GM12873 (cell line): ENCODE measurements at regions not wholly inside any gene's neighbourhood (a gene's known extent, or its start where the extent isn't known, plus 50 kb on each side); places are given as distances from the start of the nearest gene placed in this dataset.

Experiments
- TF ChIP-seq, protein P1 (sequence below): IDR thresholded peaks from 2 replicates; pipeline ENCODE4 v1.5.1; 2012; ENCODE audit warnings: low read depth, mild to moderate bottlenecking, moderate library complexity, low read length, control low read depth; ENCODE audit not compliant: insufficient read depth; ENCODE audit errors: missing control alignments

DNA sequence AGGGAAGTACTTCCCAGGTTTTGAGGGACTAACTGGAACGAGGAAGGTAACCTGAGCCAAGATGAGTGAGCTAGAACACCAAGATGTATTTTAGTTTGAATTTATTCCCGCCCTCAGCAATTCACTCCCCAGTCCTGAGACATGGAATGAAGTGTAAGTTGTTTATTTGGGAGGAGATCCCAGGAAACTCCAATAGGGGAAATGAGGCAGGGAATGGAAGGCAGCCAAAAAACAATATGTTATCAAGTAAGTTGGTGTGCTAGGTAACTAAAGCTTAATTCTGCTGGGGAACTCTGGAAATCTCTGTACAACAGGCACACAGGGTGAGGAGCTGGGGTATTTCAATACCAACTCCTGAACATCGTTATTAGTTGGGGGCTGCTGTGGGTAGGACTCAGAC lies 189.7 kb upstream of the HDAC9 start:
- TF ChIP-seq, protein P1, sequence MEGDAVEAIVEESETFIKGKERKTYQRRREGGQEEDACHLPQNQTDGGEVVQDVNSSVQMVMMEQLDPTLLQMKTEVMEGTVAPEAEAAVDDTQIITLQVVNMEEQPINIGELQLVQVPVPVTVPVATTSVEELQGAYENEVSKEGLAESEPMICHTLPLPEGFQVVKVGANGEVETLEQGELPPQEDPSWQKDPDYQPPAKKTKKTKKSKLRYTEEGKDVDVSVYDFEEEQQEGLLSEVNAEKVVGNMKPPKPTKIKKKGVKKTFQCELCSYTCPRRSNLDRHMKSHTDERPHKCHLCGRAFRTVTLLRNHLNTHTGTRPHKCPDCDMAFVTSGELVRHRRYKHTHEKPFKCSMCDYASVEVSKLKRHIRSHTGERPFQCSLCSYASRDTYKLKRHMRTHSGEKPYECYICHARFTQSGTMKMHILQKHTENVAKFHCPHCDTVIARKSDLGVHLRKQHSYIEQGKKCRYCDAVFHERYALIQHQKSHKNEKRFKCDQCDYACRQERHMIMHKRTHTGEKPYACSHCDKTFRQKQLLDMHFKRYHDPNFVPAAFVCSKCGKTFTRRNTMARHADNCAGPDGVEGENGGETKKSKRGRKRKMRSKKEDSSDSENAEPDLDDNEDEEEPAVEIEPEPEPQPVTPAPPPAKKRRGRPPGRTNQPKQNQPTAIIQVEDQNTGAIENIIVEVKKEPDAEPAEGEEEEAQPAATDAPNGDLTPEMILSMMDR = no peak

DNA sequence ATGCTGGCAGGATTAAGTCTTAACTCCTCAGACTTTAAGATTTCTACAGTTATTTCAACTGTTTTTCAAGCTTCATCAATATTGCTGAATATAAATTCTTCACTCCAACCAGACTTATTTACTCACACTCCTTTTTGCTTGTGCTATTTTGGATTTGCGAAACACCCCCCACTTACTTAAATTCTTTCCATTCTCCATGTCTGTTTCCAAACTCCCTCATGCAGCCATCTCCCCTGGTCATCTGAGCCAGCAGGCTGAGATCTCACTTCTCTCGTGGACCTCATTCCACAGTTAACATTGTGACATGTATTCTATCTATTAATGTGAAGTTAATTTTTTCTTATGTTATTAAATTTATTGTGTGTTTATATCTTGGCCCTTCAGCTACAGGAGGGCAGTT lies 188.9 kb upstream of the HDAC9 start:
- TF ChIP-seq, protein P1 = no peak

DNA sequence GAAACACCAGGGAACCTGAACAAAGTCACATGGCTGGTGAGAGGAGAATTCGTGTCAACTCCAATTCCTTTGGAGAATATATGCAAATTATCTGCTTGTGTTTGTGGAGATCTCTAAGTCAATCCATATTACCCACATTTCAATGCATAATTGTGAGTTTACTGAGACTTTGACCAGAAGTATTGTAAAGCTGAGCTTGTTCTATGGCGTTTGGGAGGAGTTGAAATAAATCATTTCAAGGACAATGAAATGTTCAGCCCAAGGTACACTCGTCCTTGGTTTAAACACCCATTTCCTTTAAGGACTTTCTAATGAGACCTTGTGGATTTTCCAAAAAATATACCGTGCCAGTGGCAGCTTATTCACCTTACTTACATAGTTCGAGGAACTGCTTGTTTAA lies 186.6 kb upstream of the HDAC9 start:
- TF ChIP-seq, protein P1 = no peak

DNA sequence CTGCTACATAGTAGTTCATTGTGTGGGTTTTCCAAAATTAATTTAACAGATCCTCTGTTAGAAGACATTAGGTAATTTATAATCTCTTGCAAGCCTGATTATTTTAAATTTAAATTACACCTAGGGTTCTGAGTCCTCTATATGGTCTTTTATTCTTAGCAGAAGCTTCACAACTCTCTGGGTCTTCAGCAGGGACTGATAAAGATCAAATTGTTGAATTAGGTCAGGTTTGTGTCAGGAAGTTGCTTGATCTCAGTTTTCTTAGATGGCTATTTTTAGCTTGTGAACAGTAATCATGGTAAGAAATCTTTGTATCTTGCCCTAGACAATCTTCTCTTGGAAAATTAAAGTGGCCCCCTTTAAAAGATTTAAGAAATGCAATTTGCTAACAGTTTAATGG lies 183.1 kb upstream of the HDAC9 start:
- TF ChIP-seq, protein P1 = no peak

DNA sequence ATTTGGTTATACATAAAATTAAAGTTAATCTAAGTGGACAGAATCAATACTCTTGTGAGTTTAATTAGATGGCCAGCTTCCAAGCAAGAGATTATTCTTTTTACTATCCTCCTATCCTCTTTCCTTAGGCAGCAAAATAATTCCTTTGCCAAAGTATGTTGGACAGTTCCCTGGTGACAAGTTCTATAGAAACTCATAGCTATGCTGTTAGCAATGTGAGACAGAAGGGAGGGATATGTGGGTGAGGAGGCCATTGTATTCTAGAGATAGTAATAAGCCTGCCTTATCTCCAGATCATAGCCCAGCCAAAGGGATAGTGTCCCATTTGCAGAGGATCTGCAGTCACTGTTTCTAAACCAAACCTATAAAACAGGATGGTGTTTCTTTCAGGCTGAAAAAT lies 181.6 kb upstream of the HDAC9 start:
- TF ChIP-seq, protein P1 = no peak

DNA sequence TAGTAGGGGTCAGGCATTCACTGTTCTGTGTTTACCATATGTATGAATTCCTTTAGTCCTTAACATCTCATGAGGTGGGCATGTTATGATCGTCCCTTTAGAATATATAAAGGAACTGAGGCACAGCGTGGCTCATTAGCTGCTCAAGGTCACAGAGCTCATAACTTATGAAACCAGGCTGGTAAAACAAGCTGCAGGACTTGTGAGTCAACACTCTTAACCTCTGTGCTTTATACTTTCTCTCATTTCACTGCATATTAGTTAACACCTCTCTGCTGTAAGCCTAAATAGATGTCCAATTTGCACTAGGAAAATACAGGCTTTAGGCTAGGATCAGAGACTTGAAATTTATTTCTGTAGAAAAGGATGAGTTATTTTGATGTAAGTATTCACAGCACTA lies 180.3 kb upstream of the HDAC9 start:
- TF ChIP-seq, protein P1 = no peak

DNA sequence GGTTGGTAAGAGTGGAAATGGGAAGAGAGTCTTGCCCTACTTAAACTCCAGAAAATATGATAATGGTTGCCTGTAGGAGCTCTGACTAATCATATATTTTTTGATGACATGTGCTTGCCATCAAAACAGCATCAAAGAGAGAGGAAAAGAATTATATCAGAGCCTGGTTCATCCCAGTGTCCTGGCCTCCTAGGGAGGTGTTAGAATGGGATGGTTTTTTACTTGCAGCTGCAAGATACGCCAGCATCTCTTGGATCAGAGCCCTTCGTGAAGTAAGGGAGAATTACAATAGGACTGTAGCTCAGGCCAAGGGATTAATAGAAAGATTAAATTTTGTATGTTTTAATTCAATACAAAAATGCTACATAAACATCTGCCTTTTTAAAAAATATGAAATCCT lies 177.6 kb upstream of the HDAC9 start:
- TF ChIP-seq, protein P1 = no peak

DNA sequence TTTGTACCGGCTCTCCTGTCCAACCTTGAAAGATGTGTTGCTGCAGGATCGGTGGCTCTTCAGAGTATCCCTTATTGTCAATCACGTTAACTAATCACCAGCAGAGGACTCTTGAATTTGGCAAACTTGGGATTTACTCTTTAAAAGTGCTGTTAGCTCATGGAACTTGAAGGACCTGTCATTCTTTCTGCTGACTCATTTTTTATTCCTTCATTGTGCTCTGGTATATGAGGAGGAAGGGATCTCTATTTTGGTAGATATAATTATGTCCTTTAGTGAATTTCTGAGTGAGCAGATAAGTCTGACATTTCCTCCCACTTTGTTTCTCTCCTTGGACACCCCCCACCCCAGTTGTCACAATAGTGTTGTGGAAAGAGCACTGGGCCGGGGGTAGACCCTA lies 175.1 kb upstream of the HDAC9 start:
- TF ChIP-seq, protein P1 = no peak
